HS-5 (cell line): ENCODE measurements at regions not wholly inside any gene's neighbourhood (a gene's known extent, or its start where the extent isn't known, plus 50 kb on each side); places are given as distances from the start of the nearest gene placed in this dataset.

Experiments used
- DNase-seq: peaks from one replicate; pipeline ENCODE4 v3.0.0-alpha.2; 2012; ENCODE audit warnings: low read depth

DNA sequence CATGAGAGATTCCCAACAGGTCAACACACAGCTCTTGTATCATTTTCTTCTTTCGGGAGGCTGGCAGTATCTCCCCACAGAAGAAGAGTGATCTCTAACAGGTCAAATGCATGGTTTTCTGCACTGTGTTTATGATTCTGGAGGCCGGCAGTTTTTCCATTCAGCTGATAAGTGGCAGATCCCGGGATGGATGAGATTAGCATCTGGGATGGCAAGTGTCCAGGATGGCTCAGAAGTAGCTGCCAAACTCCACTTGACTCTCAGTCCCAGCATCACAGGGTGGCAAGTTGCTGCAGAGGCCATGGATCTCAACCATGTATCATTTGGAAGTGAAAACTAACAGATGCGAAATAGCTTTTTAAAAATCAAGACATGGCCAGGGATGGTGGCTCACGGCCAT is 97.8 kb upstream of the SLC44A1 start:
- no peak for DNase-seq

- no peak for DNase-seq
These were observed 97.2 kb upstream of the SLC44A1 start for GRCh38 chr9:105147110-105147871.

- DNase-seq, result no peak
These were observed 96.0 kb upstream of the SLC44A1 start for GRCh38 chr9:105148328-105149006.

DNA sequence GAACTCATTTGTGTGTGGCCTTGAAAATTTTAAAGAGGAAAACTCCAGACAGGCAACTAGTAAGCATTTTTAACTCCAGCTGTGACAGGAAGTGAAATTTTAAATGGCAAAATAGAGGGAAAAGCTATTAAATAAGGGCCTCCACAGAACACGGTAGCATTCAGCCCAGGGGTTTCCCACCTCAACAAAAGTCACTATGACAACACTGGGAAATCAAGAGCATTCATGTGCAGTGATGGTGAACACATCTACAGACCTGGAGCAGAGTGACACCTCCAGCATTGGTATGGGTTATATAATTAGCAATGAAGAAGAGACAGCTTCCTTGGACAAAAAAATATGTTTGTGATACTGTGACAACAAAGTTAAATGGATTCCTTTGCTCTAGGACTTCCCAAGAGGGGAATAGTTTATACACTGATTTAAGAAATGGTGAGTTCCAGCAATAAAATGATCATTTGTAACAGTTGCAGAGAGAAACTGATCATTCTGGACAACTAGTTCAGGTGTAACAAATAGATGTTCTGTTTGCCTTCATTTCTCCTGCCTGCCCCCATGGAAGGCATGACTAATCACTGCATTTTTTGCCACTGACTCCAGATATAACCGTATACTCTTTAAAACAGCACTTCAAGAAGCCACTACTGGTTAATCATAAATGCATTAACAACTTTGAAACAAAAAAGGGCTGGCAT is 93.3 kb upstream of the SLC44A1 start:
- DNase-seq, result no peak

GRCh38 chr9:105151686-105151995 is 92.8 kb upstream of the SLC44A1 start:
- no peak for DNase-seq

- no peak for DNase-seq
These were observed 89.7 kb upstream of the SLC44A1 start for GRCh38 chr9:105154723-105155191.

- DNase-seq, result peak; percentile 60
These were observed 87.3 kb upstream of the SLC44A1 start for GRCh38 chr9:105157171-105157583.

GRCh38 chr9:105158020-105158419 is 86.4 kb upstream of the SLC44A1 start:
- no peak for DNase-seq

GRCh38 chr9:105158898-105159297 is 85.6 kb upstream of the SLC44A1 start:
- DNase-seq, result no peak

GRCh38 chr9:105168870-105169319 is 75.6 kb upstream of the SLC44A1 start:
- no peak for DNase-seq

DNA sequence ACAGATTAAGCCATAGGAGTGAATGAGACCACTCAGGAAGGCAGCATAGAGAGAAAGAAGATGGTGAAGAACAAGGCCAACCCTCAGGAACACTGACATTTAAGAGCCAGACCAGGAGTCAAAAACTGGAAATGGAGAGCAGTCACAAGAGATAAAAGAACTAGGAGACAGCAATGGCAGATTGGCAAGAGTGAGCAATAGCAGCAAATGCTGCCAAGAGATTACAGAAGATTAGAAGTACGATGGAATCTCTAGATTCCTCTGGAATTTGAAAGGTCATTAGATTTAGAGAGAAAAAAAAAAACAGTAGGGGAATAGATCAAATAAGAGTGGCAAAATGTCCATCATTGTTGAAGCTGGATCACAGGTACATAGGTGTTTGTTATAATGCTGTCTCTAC is 73.4 kb upstream of the SLC44A1 start:
- no peak for DNase-seq

- DNase-seq, result no peak
These were observed 72.9 kb upstream of the SLC44A1 start for GRCh38 chr9:105171589-105171988.

GRCh38 chr9:105172436-105172835 is 72.0 kb upstream of the SLC44A1 start:
- no peak for DNase-seq

DNA sequence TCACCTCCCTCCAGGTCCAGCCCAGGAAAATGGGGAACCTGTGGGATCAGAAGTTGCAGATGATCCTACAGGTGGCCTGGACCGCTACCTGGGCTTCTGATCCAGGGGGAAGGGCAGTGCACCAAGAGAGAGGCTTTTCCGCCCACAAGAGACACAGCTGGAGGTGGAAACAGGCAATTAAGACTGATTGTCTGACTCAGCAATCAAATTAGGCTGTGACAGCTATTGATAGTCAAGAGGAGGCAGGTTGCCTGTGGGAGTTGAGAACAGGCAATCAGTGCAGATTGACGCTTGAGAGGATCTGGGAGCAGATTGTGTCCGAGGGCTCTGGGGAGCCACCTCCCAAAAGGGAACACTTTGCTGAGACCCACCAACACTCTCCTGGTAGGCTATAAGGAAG is 71.1 kb upstream of the SLC44A1 start:
- no peak for DNase-seq

GRCh38 chr9:105173826-105174225 is 70.6 kb upstream of the SLC44A1 start:
- no peak for DNase-seq

DNA sequence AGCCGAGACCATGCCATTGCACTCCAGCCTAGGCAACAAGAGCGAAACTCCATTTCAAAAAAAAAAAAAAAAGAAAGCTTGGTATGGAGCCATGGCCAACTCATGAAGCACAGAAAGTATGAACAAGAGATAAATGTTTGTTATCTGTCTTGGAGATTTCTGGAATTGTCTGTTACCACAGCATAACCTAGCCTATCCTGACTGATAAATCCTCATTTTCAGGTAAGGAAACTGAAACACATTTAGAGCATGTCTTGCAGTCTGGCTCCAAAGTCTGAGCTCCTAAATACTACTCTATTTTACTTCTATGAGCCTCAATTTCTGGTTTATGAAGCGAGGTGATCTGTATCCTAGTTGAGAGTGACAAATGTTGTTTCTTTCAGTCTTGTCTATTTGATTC is 68.3 kb upstream of the SLC44A1 start:
- DNase-seq, result no peak

- DNase-seq, result no peak
These were observed 66.4 kb upstream of the SLC44A1 start for GRCh38 chr9:105178076-105178475.

GRCh38 chr9:105187781-105188180 is 56.7 kb upstream of the SLC44A1 start:
- DNase-seq, result peak; percentile 67

DNA sequence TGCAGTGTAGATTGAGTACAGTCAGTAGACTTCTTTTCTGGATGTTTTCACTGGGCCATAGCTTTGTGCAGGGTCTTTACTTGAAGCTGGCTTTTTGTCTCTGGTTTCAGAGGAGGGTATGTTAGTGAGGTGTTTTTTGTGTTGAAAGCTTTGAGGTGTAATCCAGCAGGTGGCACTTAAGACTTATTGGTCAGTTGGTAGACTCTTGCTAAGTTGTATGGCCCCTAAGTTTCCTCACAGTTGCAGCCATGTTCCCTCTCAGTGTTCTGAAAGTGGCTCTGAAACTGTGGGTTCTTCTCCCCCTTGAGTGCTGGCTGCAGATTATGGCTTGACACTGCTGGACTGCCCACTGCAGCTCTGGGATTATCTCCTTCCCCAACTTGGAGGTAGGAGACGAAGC is 55.7 kb upstream of the SLC44A1 start:
- DNase-seq, result no peak

DNA sequence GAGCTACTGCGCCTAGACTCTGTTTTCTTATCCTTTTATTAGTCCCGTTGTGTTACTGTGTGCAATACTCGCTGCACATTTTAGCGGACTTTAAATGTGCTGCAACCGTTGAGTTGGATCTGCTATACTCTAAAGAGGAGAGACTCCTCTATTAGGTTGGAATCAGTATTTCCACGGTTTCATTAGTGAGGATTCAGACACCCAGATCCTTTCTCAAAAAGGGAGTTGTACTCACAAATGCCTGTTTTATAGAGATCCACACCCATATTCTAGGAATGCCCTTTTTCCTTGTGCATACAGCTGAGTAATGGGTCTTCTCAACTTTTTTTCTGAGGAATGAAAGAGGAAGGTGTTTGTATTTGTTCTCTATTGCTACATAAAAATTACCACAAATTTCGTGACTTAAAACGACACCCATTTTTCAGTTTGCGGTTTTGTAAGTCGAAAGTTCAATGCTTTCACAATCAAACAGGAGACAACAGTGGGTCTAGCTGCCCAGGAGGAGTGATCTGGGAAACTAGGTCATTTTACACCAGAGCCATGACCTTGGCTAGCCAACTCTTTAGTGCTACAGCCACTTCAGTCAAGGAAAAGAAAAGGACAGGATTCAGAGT is 52.8 kb upstream of the SLC44A1 start:
- no peak for DNase-seq

GRCh38 chr9:105193560-105193959 is 50.9 kb upstream of the SLC44A1 start:
- no peak for DNase-seq

DNA sequence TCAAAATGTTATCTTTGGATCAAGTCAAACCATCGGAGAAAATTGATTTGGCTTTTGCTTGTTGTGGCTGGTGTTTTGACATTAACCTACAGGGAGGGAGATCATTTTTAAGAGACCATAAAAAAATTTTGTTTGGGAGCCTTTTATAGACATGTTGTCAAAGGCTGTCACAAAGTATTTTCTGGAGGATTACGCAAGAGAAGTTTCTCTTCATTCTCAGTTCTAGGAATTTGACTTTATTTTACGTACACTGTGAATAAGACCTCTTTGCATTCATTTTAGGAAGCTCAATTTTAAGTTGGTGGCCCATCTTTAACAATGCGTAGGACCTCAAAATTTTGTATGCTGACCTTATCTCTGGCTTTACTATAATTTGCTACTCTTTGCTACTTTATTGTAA is 50.2 kb upstream of the SLC44A1 start:
- no peak for DNase-seq
